HCT116 (cell line): ENCODE measurements at regions not wholly inside any gene's neighbourhood (a gene's known extent, or its start where the extent isn't known, plus 50 kb on each side); places are given as distances from the start of the nearest gene placed in this dataset.

ENCODE experiments used
- ATAC-seq: fragments of 200-7000 bp; cut with Tn5 transposase; 2 replicates; pipeline ENCODE4 v1.9.1; 2020; ENCODE audit warnings: mild to moderate bottlenecking, moderate library complexity
- BruUV-seq: library from RNA; stranded (reverse); fragments of 400-500 nt; replicated peaks from 2 replicates; lab custom pipeline; 2021; lab: Mats Ljungman, UMichigan
- CTCF ChIA-PET: fragments of 300-600 bp; sonication (Branson Sonifier 250); formaldehyde crosslinking; loops from one replicate; lab custom pipeline; 2021; ENCODE audit warnings: antibody characterized with exemption; lab: Charles Lee
- POLR2A ChIA-PET: fragments of 300-600, 350-600 bp; sonication (Branson Sonifier 250); formaldehyde crosslinking; loops from one replicate; lab custom pipeline; 2021; ENCODE audit warnings: antibody characterized with exemption; lab: Charles Lee
- RAD21 ChIA-PET, 2 experiments: fragments of 300-600 bp; sonication (Branson Sonifier 250); formaldehyde crosslinking; loops; one replicate each; lab custom pipeline; 2023; ENCODE audit warnings: low total read pairs in 2 of 2; ENCODE audit not compliant: uncharacterized antibody in 2 of 2, unreplicated experiment in 2 of 2, low non-redundant PET in 1 of 2; lab: Charles Lee
- DNase-seq: peaks from one replicate; pipeline ENCODE4 v3.0.0-alpha.2; 2010; ENCODE audit warnings: low read depth, low spot score
- H2AFZ ChIP-seq: fragments of 200-600 bp; shearing (Covaris generic), sonication (generic); 2 replicates; pipeline ENCODE4 v1.6.1; 2017; ENCODE audit warnings: low read depth, mixed run types, mixed read lengths, antibody characterized with exemption, low read length; ENCODE audit not compliant: poor library complexity, severe bottlenecking
- H3K27ac ChIP-seq: 2 replicates; pipeline ENCODE4 v1.5.1; 2012; ENCODE audit warnings: low read depth, low read length
- H3K27me3 ChIP-seq: fragments of 200-600 bp; sonication (generic); 2 replicates; pipeline ENCODE4 v1.6.1; 2016; ENCODE audit warnings: mixed run types, low read length, mixed read lengths; ENCODE audit not compliant: insufficient read depth
- H3K36me3 ChIP-seq, 2 experiments: fragments of 200-500 bp in 1 of 2; fragments of 200-600 bp in 1 of 2; sonication (Bioruptor generic) in 1 of 2; sonication (generic) in 1 of 2; 2 replicates each; pipeline versions ENCODE4 v1.5.1 to v1.6.1; 2014 to 2016; ENCODE audit warnings: low read length in 2 of 2, inconsistent platforms in 1 of 2, mixed read lengths in 1 of 2, mixed run types in 1 of 2; ENCODE audit not compliant: insufficient read depth in 2 of 2, control insufficient read depth in 1 of 2
- H3K4me1 ChIP-seq, 2 experiments: fragments of 200-600 bp in 1 of 2; sonication (generic) in 1 of 2; 2 replicates each; pipeline versions ENCODE4 v1.5.1 to v1.6.1; 2012 to 2017; ENCODE audit warnings: low read length in 2 of 2, inconsistent platforms in 1 of 2, mild to moderate bottlenecking in 1 of 2, mixed read lengths in 1 of 2, mixed run types in 1 of 2, moderate library complexity in 1 of 2; ENCODE audit not compliant: insufficient read depth in 2 of 2, control insufficient read depth in 1 of 2
- H3K4me2 ChIP-seq: fragments of 200-600 bp; sonication (generic); 2 replicates; pipeline ENCODE4 v1.6.1; 2017; ENCODE audit warnings: mixed run types, low read length, mixed read lengths
- H3K4me3 ChIP-seq, 2 experiments: fragments of 200-600 bp in 1 of 2; sonication (generic) in 1 of 2; replicated peaks in 1 of 2; 2 replicates each; pipeline ENCODE4 v1.5.1; 2011 to 2016; ENCODE audit warnings: low read length in 2 of 2, control low read depth in 1 of 2, low read depth in 1 of 2, mild to moderate bottlenecking in 1 of 2, mixed read lengths in 1 of 2, mixed run types in 1 of 2
- H3K79me2 ChIP-seq: fragments of 200-600 bp; sonication (generic); 2 replicates; pipeline ENCODE4 v1.6.1; 2017; ENCODE audit warnings: mild to moderate bottlenecking, mixed run types, low read length, moderate library complexity, mixed read lengths; ENCODE audit not compliant: insufficient read depth
- H3K9ac ChIP-seq: fragments of 200-600 bp; sonication (generic); 2 replicates; pipeline ENCODE4 v1.6.1; 2016; ENCODE audit warnings: low read length, mixed read lengths
- H3K9me2 ChIP-seq: fragments of 200-600 bp; sonication (generic), shearing (Covaris generic); 2 replicates; pipeline ENCODE4 v1.6.1; 2017; ENCODE audit warnings: mixed run types, mild to moderate bottlenecking, moderate library complexity; ENCODE audit not compliant: insufficient read depth
- H3K9me3 ChIP-seq, 2 experiments: fragments of 200-500 bp in 1 of 2; fragments of 200-600 bp in 1 of 2; sonication (Bioruptor generic) in 1 of 2; sonication (generic) in 1 of 2; 2 replicates each; pipeline ENCODE4 v1.6.1; 2014 to 2017; ENCODE audit warnings: low read length in 2 of 2, mixed read lengths in 2 of 2, inconsistent platforms in 1 of 2, low read depth in 1 of 2, mild to moderate bottlenecking in 1 of 2, mixed run types in 1 of 2, moderate library complexity in 1 of 2; ENCODE audit not compliant: control insufficient read depth in 1 of 2, insufficient read depth in 1 of 2
- H4K20me1 ChIP-seq: fragments of 200-600 bp; sonication (generic), shearing (Covaris generic); 2 replicates; pipeline ENCODE4 v1.6.1; 2017; ENCODE audit warnings: mixed run types, mild to moderate bottlenecking, moderate library complexity; ENCODE audit not compliant: insufficient read depth
- CBX3 ChIP-seq: IDR thresholded peaks from 2 replicates; pipeline ENCODE4 v1.6.1; 2012; ENCODE audit warnings: low read depth
- CEBPB ChIP-seq: IDR thresholded peaks from 2 replicates; pipeline ENCODE4 v1.6.1; 2012; ENCODE audit warnings: low read depth
- EGR1 ChIP-seq: IDR thresholded peaks from 2 replicates; pipeline ENCODE4 v1.6.1; 2012; ENCODE audit warnings: low read depth
- EZH2phosphoT487 ChIP-seq: fragments of 200-600 bp; IDR thresholded peaks from 2 replicates; pipeline ENCODE4 v1.6.1; 2018; ENCODE audit warnings: antibody characterized with exemption, borderline replicate concordance
- FOSL1 ChIP-seq: IDR thresholded peaks from 2 replicates; pipeline ENCODE4 v1.6.1; 2012; ENCODE audit warnings: low read depth
- POLR2A ChIP-seq: IDR thresholded peaks from 2 replicates; pipeline ENCODE4 v1.7.0; 2011; ENCODE audit warnings: borderline replicate concordance; ENCODE audit not compliant: insufficient read depth, insufficient read length; ENCODE audit errors: extremely low read depth
- POLR2AphosphoS5 ChIP-seq: IDR thresholded peaks from 2 replicates; pipeline ENCODE4 v1.6.1; 2011; ENCODE audit warnings: mild to moderate bottlenecking, low read depth, low read length, moderate library complexity
- SIN3A ChIP-seq: IDR thresholded peaks from 2 replicates; pipeline ENCODE4 v1.6.1; 2012; ENCODE audit warnings: low read depth
- SP1 ChIP-seq: IDR thresholded peaks from 2 replicates; pipeline ENCODE4 v1.6.1; 2012; ENCODE audit warnings: low read depth
- SRF ChIP-seq: IDR thresholded peaks from 2 replicates; pipeline ENCODE4 v1.6.1; 2012; ENCODE audit warnings: low read depth
- YY1 ChIP-seq: IDR thresholded peaks from 2 replicates; pipeline ENCODE4 v1.6.1; 2011; ENCODE audit warnings: low read length, low read depth, moderate library complexity, mild to moderate bottlenecking; ENCODE audit not compliant: insufficient replicate concordance; ENCODE audit errors: extremely low read depth
- ZFX ChIP-seq: fragments of 450-650 bp; IDR thresholded peaks from 2 replicates; pipeline ENCODE4 v1.6.1; 2017
- ZNF274 ChIP-seq: fragments of 200-500 bp; sonication (Bioruptor generic); IDR thresholded peaks from 2 replicates; pipeline ENCODE4 v1.6.1; 2014; ENCODE audit warnings: mild to moderate bottlenecking, low read depth, low read length, inconsistent platforms
- intact Hi-C: fragments of 100-400 bp; cut with micrococcal nuclease; formaldehyde crosslinking; loops from 2 replicates; pipeline ENCODE4 v1.10.0; 2022
- TF ChIP-seq, protein P1 (sequence below), 3 experiments: fragments of 200-600 bp in 1 of 3; sonication (generic) in 1 of 3; IDR thresholded peaks in 2 of 3; conservative IDR thresholded peaks in 1 of 3; 2 replicates each; pipeline ENCODE4 v1.5.1; 2012 to 2017; ENCODE audit warnings: low read depth in 2 of 3, low read length in 2 of 3, antibody characterized with exemption in 1 of 3, borderline replicate concordance in 1 of 3, control low read depth in 1 of 3, mild to moderate bottlenecking in 1 of 3, mixed read lengths in 1 of 3, mixed run types in 1 of 3, moderate library complexity in 1 of 3; ENCODE audit not compliant: insufficient read depth in 1 of 3
- TF ChIP-seq, protein P2 (sequence below): IDR thresholded peaks from 2 replicates; pipeline ENCODE4 v1.6.1; 2012; ENCODE audit warnings: low read depth
- TF ChIP-seq, protein P3 (sequence below): IDR thresholded peaks from 2 replicates; pipeline ENCODE4 v1.6.1; 2012
- TF ChIP-seq, protein P4 (sequence below): IDR thresholded peaks from 2 replicates; pipeline ENCODE4 v1.6.1; 2012

DNA sequence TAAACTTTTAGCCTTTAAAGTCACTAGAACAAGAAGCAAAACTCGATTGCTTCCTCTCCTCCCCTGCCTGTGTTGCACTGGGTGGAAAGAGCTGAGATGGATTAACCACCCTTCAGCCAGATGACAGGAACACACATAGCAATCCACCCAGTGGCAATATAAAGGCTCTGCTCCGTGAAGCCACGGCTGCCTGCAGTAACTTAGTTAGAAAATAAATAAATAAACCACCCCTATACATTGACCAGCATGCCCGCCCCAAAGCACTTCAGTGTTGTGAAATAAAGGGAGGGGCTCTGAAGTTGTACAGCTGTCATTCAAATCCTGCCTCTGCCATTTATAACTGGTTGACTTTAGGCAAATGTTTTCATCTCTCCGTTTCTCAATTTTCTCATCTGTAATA lies 217.1 kb upstream of the LDB2 start:
- no peak overlapping the region for H3K4me3 ChIP-seq
- no peaks in the 10 kb centered on the region for H3K9me3 ChIP-seq
- no peak for TF ChIP-seq SRF
- TF ChIP-seq, protein P1, sequence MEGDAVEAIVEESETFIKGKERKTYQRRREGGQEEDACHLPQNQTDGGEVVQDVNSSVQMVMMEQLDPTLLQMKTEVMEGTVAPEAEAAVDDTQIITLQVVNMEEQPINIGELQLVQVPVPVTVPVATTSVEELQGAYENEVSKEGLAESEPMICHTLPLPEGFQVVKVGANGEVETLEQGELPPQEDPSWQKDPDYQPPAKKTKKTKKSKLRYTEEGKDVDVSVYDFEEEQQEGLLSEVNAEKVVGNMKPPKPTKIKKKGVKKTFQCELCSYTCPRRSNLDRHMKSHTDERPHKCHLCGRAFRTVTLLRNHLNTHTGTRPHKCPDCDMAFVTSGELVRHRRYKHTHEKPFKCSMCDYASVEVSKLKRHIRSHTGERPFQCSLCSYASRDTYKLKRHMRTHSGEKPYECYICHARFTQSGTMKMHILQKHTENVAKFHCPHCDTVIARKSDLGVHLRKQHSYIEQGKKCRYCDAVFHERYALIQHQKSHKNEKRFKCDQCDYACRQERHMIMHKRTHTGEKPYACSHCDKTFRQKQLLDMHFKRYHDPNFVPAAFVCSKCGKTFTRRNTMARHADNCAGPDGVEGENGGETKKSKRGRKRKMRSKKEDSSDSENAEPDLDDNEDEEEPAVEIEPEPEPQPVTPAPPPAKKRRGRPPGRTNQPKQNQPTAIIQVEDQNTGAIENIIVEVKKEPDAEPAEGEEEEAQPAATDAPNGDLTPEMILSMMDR (IDR thresholded peaks at IDR 0.05 in 2 of 3, conservative IDR thresholded peaks at IDR 0.05 in 1 of 3; ENCODE audit: borderline replicate concordance in 1 of 3, insufficient read depth in 1 of 3, low read depth in 2 of 3, low read length in 2 of 3): no peak
- TF ChIP-seq POLR2AphosphoS5: no peak
- TF ChIP-seq SIN3A: no peak
- TF ChIP-seq EZH2phosphoT487: no peak
- TF ChIP-seq EGR1: no peak
- TF ChIP-seq, protein P2, sequence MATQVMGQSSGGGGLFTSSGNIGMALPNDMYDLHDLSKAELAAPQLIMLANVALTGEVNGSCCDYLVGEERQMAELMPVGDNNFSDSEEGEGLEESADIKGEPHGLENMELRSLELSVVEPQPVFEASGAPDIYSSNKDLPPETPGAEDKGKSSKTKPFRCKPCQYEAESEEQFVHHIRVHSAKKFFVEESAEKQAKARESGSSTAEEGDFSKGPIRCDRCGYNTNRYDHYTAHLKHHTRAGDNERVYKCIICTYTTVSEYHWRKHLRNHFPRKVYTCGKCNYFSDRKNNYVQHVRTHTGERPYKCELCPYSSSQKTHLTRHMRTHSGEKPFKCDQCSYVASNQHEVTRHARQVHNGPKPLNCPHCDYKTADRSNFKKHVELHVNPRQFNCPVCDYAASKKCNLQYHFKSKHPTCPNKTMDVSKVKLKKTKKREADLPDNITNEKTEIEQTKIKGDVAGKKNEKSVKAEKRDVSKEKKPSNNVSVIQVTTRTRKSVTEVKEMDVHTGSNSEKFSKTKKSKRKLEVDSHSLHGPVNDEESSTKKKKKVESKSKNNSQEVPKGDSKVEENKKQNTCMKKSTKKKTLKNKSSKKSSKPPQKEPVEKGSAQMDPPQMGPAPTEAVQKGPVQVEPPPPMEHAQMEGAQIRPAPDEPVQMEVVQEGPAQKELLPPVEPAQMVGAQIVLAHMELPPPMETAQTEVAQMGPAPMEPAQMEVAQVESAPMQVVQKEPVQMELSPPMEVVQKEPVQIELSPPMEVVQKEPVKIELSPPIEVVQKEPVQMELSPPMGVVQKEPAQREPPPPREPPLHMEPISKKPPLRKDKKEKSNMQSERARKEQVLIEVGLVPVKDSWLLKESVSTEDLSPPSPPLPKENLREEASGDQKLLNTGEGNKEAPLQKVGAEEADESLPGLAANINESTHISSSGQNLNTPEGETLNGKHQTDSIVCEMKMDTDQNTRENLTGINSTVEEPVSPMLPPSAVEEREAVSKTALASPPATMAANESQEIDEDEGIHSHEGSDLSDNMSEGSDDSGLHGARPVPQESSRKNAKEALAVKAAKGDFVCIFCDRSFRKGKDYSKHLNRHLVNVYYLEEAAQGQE: no peak
- TF ChIP-seq, protein P3, sequence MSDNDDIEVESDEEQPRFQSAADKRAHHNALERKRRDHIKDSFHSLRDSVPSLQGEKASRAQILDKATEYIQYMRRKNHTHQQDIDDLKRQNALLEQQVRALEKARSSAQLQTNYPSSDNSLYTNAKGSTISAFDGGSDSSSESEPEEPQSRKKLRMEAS: no peak
- TF ChIP-seq ZFX: no peak
- no peak for TF ChIP-seq FOSL1
- TF ChIP-seq ZNF274: no peak
- TF ChIP-seq CBX3: no peak
- TF ChIP-seq, protein P4, sequence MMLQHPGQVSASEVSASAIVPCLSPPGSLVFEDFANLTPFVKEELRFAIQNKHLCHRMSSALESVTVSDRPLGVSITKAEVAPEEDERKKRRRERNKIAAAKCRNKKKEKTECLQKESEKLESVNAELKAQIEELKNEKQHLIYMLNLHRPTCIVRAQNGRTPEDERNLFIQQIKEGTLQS: no peak
- TF ChIP-seq YY1: no peak
- TF ChIP-seq POLR2A: no peak
- TF ChIP-seq SP1: no peak
- no peak for TF ChIP-seq CEBPB
- ChIA-PET RAD21 (no interaction called here), POLR2A (interaction anchor here (1.1 kb wide), 1 partner anchor 85 kb away, joined by 4 read pairs; no protein-coding TSS in a partner anchor), CTCF (no interaction called here)
- H3K27me3 ChIP-seq: no peaks in the 10 kb centered on the region
- no TSS peak for BruUV-seq
- H3K79me2 ChIP-seq: no peaks in the 10 kb centered on the region
- intact Hi-C loops: loop anchor here (10.0 kb wide), 1 partner anchor 201 kb away; no protein-coding TSS in a partner anchor
- no peaks in the 10 kb centered on the region for H3K4me1 ChIP-seq
- H3K9ac ChIP-seq: no peak overlapping the region
- no peaks in the 10 kb centered on the region for H3K9me2 ChIP-seq
- no peaks in the 10 kb centered on the region for H4K20me1 ChIP-seq
- H3K27ac ChIP-seq: no peak overlapping the region
- H3K36me3 ChIP-seq: no peaks in the 10 kb centered on the region
- H3K4me2 ChIP-seq: no peak overlapping the region
- ATAC-seq: no peak
- H2AFZ ChIP-seq: no peak overlapping the region
- DNase-seq: no peak
